ENCODE measurements at regions not wholly inside any gene's neighbourhood (a gene's known extent, or its start where the extent isn't known, plus 50 kb on each side); places are given as distances from the start of the nearest gene placed in this dataset.

DNA sequence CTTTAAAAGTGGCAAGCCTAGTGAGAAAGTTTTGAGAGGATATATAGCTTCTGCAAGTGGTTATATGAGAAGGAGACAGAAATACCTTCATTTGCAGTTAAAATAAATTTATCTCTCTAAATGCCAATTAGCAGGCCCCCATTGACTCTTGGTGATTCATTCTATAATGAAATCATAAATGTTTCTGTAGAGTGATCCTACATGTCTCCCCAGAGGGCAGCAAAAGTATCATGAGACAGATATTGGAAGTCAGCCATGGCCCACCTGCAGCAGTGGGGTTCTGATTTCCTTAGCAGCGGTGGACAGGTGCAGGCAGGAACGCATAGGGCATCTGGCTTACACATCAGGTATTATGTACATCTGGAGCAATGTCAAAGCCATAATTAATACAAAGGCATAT is 385.4 kb upstream of the SLC10A2 start:
- Histone ChIP-seq H3K4me3 (IDR thresholded peaks at IDR 0.05; ENCODE audit: insufficient read depth, low read depth, low read length) (no peak overlapping the region), H3K79me2 (ENCODE audit: insufficient read depth, low read depth) (no peaks in the 10 kb centered on the region), H3K4me1 (ENCODE audit: low read depth, poor library complexity, severe bottlenecking) (no peaks in the 10 kb centered on the region), H3K36me3 (ENCODE audit: insufficient read depth) (no peaks in the 10 kb centered on the region), H3K9ac (no peak overlapping the region), H2AFZ (ENCODE audit: low read depth) (no peak overlapping the region), H3K27me3 (ENCODE audit: insufficient read depth, low read depth) (no peaks in the 10 kb centered on the region), H3K4me2 (no peak overlapping the region), H4K20me1 (ENCODE audit: insufficient read depth) (no peaks in the 10 kb centered on the region), H3K27ac (no peak overlapping the region)
- TF ChIP-seq, protein P1, sequence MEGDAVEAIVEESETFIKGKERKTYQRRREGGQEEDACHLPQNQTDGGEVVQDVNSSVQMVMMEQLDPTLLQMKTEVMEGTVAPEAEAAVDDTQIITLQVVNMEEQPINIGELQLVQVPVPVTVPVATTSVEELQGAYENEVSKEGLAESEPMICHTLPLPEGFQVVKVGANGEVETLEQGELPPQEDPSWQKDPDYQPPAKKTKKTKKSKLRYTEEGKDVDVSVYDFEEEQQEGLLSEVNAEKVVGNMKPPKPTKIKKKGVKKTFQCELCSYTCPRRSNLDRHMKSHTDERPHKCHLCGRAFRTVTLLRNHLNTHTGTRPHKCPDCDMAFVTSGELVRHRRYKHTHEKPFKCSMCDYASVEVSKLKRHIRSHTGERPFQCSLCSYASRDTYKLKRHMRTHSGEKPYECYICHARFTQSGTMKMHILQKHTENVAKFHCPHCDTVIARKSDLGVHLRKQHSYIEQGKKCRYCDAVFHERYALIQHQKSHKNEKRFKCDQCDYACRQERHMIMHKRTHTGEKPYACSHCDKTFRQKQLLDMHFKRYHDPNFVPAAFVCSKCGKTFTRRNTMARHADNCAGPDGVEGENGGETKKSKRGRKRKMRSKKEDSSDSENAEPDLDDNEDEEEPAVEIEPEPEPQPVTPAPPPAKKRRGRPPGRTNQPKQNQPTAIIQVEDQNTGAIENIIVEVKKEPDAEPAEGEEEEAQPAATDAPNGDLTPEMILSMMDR (conservative IDR thresholded peaks at IDR 0.05; ENCODE audit: low read depth, low read length), result no peak

DNA sequence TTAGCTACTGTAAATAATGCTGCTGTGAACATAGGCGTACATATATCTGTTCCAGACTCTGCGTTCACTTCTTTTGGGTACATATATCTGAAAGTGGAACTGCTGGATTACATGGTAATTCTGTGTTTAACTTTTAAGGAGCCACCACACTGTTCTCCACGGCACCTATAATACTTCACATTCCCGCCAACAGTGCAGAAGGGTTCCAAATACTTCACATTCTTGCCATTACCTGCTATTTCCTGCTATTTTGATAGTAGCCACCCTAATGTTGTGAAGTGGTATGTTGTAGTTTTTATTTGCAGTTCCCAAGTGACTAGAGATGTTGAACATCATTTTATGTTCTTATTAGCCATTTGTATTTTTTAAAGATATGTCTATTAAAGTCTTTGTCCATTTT is 377.4 kb upstream of the SLC10A2 start:
- Histone ChIP-seq H3K36me3 (ENCODE audit: insufficient read depth) (no peaks in the 10 kb centered on the region), H2AFZ (ENCODE audit: low read depth) (no peak overlapping the region), H3K27ac (no peak overlapping the region), H3K4me2 (no peak overlapping the region), H3K9ac (no peak overlapping the region), H3K79me2 (ENCODE audit: insufficient read depth, low read depth) (no peaks in the 10 kb centered on the region), H3K4me1 (ENCODE audit: low read depth, poor library complexity, severe bottlenecking) (no peaks in the 10 kb centered on the region), H4K20me1 (ENCODE audit: insufficient read depth) (no peaks in the 10 kb centered on the region), H3K4me3 (IDR thresholded peaks at IDR 0.05; ENCODE audit: insufficient read depth, low read depth, low read length) (no peak overlapping the region), H3K27me3 (ENCODE audit: insufficient read depth, low read depth) (no peaks in the 10 kb centered on the region)
- TF ChIP-seq, protein P1 (conservative IDR thresholded peaks at IDR 0.05; ENCODE audit: low read depth, low read length), result no peak

DNA sequence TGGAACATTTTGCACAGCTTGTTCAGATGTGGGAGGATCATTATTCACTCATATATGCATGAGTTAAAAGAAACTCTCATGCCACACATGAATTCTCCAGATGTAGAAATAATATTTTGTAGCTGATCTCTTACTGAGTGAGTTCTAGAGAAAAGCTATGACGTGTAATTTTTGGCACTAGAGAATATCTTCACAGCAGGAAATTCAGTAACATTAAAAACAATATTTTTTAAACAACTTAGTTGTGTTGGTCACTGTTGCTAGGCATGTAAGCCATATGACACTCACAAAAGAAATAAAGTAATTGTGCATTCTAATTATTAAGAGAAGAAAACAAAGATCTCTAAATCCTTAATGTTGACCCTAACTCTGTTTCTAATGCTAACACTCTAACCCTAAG is 371.4 kb upstream of the SLC10A2 start:
- Histone ChIP-seq H3K27me3 (ENCODE audit: insufficient read depth, low read depth) (no peaks in the 10 kb centered on the region), H3K9ac (no peak overlapping the region), H3K4me2 (no peak overlapping the region), H3K4me1 (ENCODE audit: low read depth, poor library complexity, severe bottlenecking) (no peaks in the 10 kb centered on the region), H3K79me2 (ENCODE audit: insufficient read depth, low read depth) (no peaks in the 10 kb centered on the region), H3K36me3 (ENCODE audit: insufficient read depth) (no peaks in the 10 kb centered on the region), H3K27ac (no peak overlapping the region), H4K20me1 (ENCODE audit: insufficient read depth) (no peaks in the 10 kb centered on the region), H3K4me3 (IDR thresholded peaks at IDR 0.05; ENCODE audit: insufficient read depth, low read depth, low read length) (no peak overlapping the region), H2AFZ (ENCODE audit: low read depth) (no peak overlapping the region)
- TF ChIP-seq, protein P1 (conservative IDR thresholded peaks at IDR 0.05; ENCODE audit: low read depth, low read length), result no peak

DNA sequence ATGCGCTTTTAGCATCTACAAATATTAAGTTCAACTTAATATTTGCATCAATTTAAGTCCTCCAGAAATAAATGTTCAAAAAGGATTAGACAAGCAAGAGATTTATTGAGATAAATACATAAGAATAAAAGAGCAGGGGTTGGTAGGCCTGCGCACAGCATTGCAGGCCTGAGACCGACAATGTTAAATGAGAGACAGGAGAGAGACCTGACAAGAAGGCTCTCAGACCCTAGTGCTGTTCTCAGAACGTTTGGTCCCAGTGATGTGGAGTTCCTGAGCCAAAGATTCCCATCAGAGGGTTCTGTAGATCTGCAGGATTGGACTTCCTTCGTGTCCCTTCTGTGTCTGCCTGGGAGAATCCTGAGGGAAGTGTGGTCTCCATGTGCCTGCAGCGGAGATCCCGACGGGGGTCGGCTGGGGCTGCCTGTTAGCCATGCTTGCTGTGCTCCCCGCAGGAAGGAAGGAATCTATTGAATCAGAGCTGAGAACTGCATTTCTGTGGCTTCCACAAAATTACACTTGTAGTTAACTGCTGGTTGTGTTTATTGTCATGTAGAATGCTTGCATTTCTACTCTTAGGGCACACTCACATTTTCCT is 369.9 kb upstream of the SLC10A2 start:
- Histone ChIP-seq H3K36me3 (ENCODE audit: insufficient read depth) (no peaks in the 10 kb centered on the region), H3K79me2 (ENCODE audit: insufficient read depth, low read depth) (no peaks in the 10 kb centered on the region), H3K4me2 (no peak overlapping the region), H3K27ac (no peak overlapping the region), H3K4me1 (ENCODE audit: low read depth, poor library complexity, severe bottlenecking) (no peaks in the 10 kb centered on the region), H3K27me3 (ENCODE audit: insufficient read depth, low read depth) (no peaks in the 10 kb centered on the region), H4K20me1 (ENCODE audit: insufficient read depth) (no peaks in the 10 kb centered on the region), H3K4me3 (IDR thresholded peaks at IDR 0.05; ENCODE audit: insufficient read depth, low read depth, low read length) (no peak overlapping the region), H3K9ac (no peak overlapping the region), H2AFZ (ENCODE audit: low read depth) (no peak overlapping the region)
- TF ChIP-seq, protein P1 (conservative IDR thresholded peaks at IDR 0.05; ENCODE audit: low read depth, low read length), result no peak

Data from KMS-11 (cell line).